GM23248 (cell line): ENCODE measurements at regions not wholly inside any gene's neighbourhood (a gene's known extent, or its start where the extent isn't known, plus 50 kb on each side); places are given as distances from the start of the nearest gene placed in this dataset.

Experiments used
- EZH2 ChIP-seq: fragments of 200-600 bp; sonication (generic); IDR thresholded peaks from 2 replicates; pipeline ENCODE4 v1.6.1; 2018; ENCODE audit warnings: antibody characterized with exemption, mild to moderate bottlenecking; ENCODE audit not compliant: insufficient read depth, poor library complexity, severe bottlenecking
- EZH2phosphoT487 ChIP-seq: fragments of 200-600 bp; sonication (generic); IDR thresholded peaks from 2 replicates; pipeline ENCODE4 v1.6.1; 2018; ENCODE audit warnings: antibody characterized with exemption, moderate library complexity, mild to moderate bottlenecking, low read depth; ENCODE audit not compliant: insufficient read depth

DNA sequence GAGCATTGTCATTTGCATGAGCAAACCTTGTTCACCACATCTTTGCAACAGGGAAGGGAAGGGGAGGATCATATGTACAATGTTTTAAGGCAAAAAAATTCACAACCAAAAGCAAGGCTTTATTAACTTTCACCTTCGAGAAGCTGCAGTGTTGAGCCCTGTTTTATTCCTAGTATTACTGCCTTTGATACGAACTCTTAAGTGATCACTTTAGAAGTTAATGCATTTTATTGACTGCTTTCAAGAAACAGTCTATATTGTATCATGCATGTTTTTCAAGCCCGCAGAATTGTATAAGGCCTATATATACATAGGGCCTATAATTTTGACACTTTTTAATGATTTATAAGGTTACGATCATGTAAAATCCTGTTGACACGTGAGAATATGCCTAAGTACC is 117.5 kb upstream of the VPREB1 start:
- TF ChIP-seq EZH2 (no peak), EZH2phosphoT487 (no peak)
